Endothelial cell of umbilical vein (primary cell): ENCODE measurements at regions not wholly inside any gene's neighbourhood (a gene's known extent, or its start where the extent isn't known, plus 50 kb on each side); places are given as distances from the start of the nearest gene placed in this dataset.

Experiments
- BruUV-seq: library from RNA; stranded (reverse); fragments of 400-500 nt; replicated peaks from 2 replicates; lab custom pipeline; 2021; lab: Mats Ljungman, UMichigan
- CTCF ChIA-PET: fragments of 300-600, 350-600 bp; sonication (Branson Sonifier 250); formaldehyde crosslinking; loops from one replicate; lab custom pipeline; 2021; ENCODE audit warnings: antibody characterized with exemption, inconsistent platforms; lab: Charles Lee
- POLR2A ChIA-PET: fragments of 300-600, 350-600 bp; sonication (Branson Sonifier 250); formaldehyde crosslinking; loops from one replicate; lab custom pipeline; 2021; ENCODE audit warnings: antibody characterized with exemption, inconsistent platforms; lab: Charles Lee
- DNase-seq: peaks from one replicate; pipeline ENCODE4 v3.0.0-alpha.2; 2011; ENCODE audit warnings: low read depth, low spot score
- FAIRE-seq: peaks from 2 replicates; lab custom pipeline; 2011; peaks lifted over from hg19 to GRCh38; lab: Jason Lieb, UNC
- H2AFZ ChIP-seq: 2 replicates; pipeline ENCODE4 v1.6.0; 2012; ENCODE audit warnings: low read depth, low read length, control low read depth, inconsistent platforms
- H3K27ac ChIP-seq: 2 replicates; pipeline ENCODE4 v1.5.1; 2011; ENCODE audit warnings: low read depth, mild to moderate bottlenecking, control low read depth, low read length, moderate library complexity; ENCODE audit not compliant: insufficient read depth
- H3K27me3 ChIP-seq, 2 experiments: 2 replicates each; pipeline versions ENCODE4 v1.6.0 to v1.6.1; 2011; ENCODE audit warnings: low read length in 2 of 2, mixed read lengths in 1 of 2; ENCODE audit not compliant: control insufficient read depth in 2 of 2, insufficient read depth in 2 of 2
- H3K36me3 ChIP-seq, 2 experiments: 2 replicates in 1 of 2; 3 replicates in 1 of 2; pipeline ENCODE4 v1.5.1; 2011; ENCODE audit warnings: low read length in 2 of 2, mild to moderate bottlenecking in 1 of 2, moderate library complexity in 1 of 2; ENCODE audit not compliant: control insufficient read depth in 2 of 2, insufficient read depth in 2 of 2; ENCODE audit errors: extremely low read depth in 1 of 2
- H3K4me1 ChIP-seq: 3 replicates; pipeline ENCODE4 v1.5.1; 2011; ENCODE audit warnings: mild to moderate bottlenecking, low read length; ENCODE audit not compliant: control insufficient read depth, insufficient read depth; ENCODE audit errors: extremely low read depth
- H3K4me2 ChIP-seq: 2 replicates; pipeline ENCODE4 v1.6.1; 2011; ENCODE audit warnings: low read length, control low read depth, mixed read lengths; ENCODE audit not compliant: insufficient read depth
- H3K4me3 ChIP-seq, 3 experiments: fragments of 200-600 bp in 1 of 3; sonication (generic), shearing (Covaris generic) in 1 of 3; replicated peaks in 1 of 3; 2 replicates each; pipeline ENCODE4 v1.5.1; 2011 to 2016; ENCODE audit warnings: control low read depth in 3 of 3, low read length in 3 of 3, mild to moderate bottlenecking in 2 of 3, inconsistent platforms in 1 of 3, low read depth in 1 of 3, moderate library complexity in 1 of 3; ENCODE audit not compliant: insufficient read depth in 1 of 3
- H3K79me2 ChIP-seq: 2 replicates; pipeline ENCODE4 v1.6.0; 2012; ENCODE audit warnings: low read length, inconsistent platforms; ENCODE audit not compliant: control insufficient read depth, insufficient read depth
- H3K9ac ChIP-seq: replicated peaks from 2 replicates; pipeline ENCODE3; 2011; ENCODE audit warnings: low read length, control low read depth; ENCODE audit not compliant: insufficient read depth; ENCODE audit errors: extremely low read depth
- H3K9me1 ChIP-seq: replicated peaks from 3 replicates; pipeline ENCODE4 v1.6.0; 2011; ENCODE audit warnings: mild to moderate bottlenecking, low read length; ENCODE audit not compliant: control insufficient read depth, insufficient read depth; ENCODE audit errors: extremely low read depth
- H3K9me3 ChIP-seq: replicated peaks from 2 replicates; pipeline ENCODE4 v1.5.1; 2012; ENCODE audit warnings: low read length, inconsistent platforms; ENCODE audit not compliant: control insufficient read depth, insufficient read depth
- H4K20me1 ChIP-seq: replicated peaks from 2 replicates; pipeline ENCODE3; 2011; ENCODE audit warnings: mild to moderate bottlenecking, low read length; ENCODE audit not compliant: control insufficient read depth, insufficient read depth; ENCODE audit errors: extremely low read depth
- CTCF ChIP-seq, 2 donors: IDR thresholded peaks; 1 replicate in 1 of 2; 2 replicates in 1 of 2; pipeline ENCODE4 v1.5.1; 2011; ENCODE audit warnings: low read length in 2 of 2, mild to moderate bottlenecking in 2 of 2, moderate library complexity in 2 of 2, control low read depth in 1 of 2, inconsistent platforms in 1 of 2, low read depth in 1 of 2; ENCODE audit not compliant: insufficient read depth in 1 of 2; ENCODE audit errors: extremely low read depth in 1 of 2
- EZH2 ChIP-seq: IDR thresholded peaks from 2 replicates; pipeline ENCODE4 v1.6.1; 2012; ENCODE audit warnings: borderline replicate concordance, low read depth, mild to moderate bottlenecking, moderate library complexity, low read length, inconsistent platforms; ENCODE audit not compliant: severe bottlenecking
- FOS ChIP-seq: IDR thresholded peaks from 2 replicates; pipeline ENCODE4 v1.6.1; 2011; ENCODE audit warnings: mild to moderate bottlenecking, low read length, moderate library complexity, borderline replicate concordance; ENCODE audit not compliant: insufficient read depth
- GATA2 ChIP-seq: IDR thresholded peaks from 2 replicates; pipeline ENCODE4 v1.7.0; 2011; ENCODE audit warnings: low read depth, mild to moderate bottlenecking, moderate library complexity, mixed read lengths, low read length; ENCODE audit not compliant: insufficient read length, insufficient read depth
- JUN ChIP-seq: IDR thresholded peaks from 2 replicates; pipeline ENCODE4 v1.6.1; 2011; ENCODE audit warnings: borderline replicate concordance, low read depth; ENCODE audit not compliant: insufficient read length, insufficient read depth
- MYC ChIP-seq: IDR thresholded peaks from one replicate; pipeline ENCODE4 v1.6.1; 2011; ENCODE audit warnings: mild to moderate bottlenecking, low read depth, low read length
- POLR2A ChIP-seq: IDR thresholded peaks from 2 replicates; pipeline ENCODE4 v1.6.1; 2012; ENCODE audit warnings: low read depth, mild to moderate bottlenecking, control low read depth, low read length
- POLR2AphosphoS5 ChIP-seq: IDR thresholded peaks from 2 replicates; pipeline ENCODE4 v1.6.1; 2012; ENCODE audit warnings: low read depth, mild to moderate bottlenecking, control low read depth, low read length, moderate library complexity; ENCODE audit not compliant: insufficient read depth
- dilution Hi-C: fragments of 300-500 bp; cut with MboI; formaldehyde crosslinking; loops from one replicate; pipeline ENCODE4 v1.15.0; 2019; ENCODE audit warnings: low sequenced_read_pairs; ENCODE audit not compliant: extremely low pct_ligation_motif_present
- intact Hi-C: fragments of 100-400 bp; cut with micrococcal nuclease; formaldehyde crosslinking; loops from one replicate; pipeline ENCODE4 v1.10.0; 2022
- TF ChIP-seq, protein P1 (sequence below): IDR thresholded peaks from 2 replicates; pipeline ENCODE4 v1.6.1; 2011; ENCODE audit not compliant: insufficient read depth, insufficient read length

- Histone ChIP-seq H3K27ac (no peak overlapping the region), H3K4me3 (no peak overlapping the region), H2AFZ (no peak overlapping the region), H3K36me3 (no peaks in the 10 kb centered on the region), H3K4me1 (no peaks in the 10 kb centered on the region), H3K9me1 (no peaks in the 10 kb centered on the region), H3K4me2 (no peak overlapping the region), H3K79me2 (no peaks in the 10 kb centered on the region), H3K9me3 (peaks cover 1% of the 10 kb centered on the region), H3K9ac (no peak overlapping the region), H3K27me3 (no peaks in the 10 kb centered on the region), H4K20me1 (no peaks in the 10 kb centered on the region)
- no peak for DNase-seq
- BruUV-seq = no TSS peak
- FAIRE-seq = no peak
- ChIA-PET CTCF (no interaction called here), POLR2A (no interaction called here)
- intact Hi-C loops = no loop called here
- dilution Hi-C loops = no loop called here
- TF ChIP-seq GATA2 (no peak), EZH2 (no peak), MYC (no peak), FOS (no peak), POLR2A (no peak), CTCF (IDR thresholded peaks at IDR 0.05; ENCODE audit: extremely low read depth in 1 of 2, insufficient read depth in 1 of 2, low read depth in 1 of 2, low read length in 2 of 2) (no peak), JUN (no peak), POLR2AphosphoS5 (no peak)
- TF ChIP-seq, protein P1, sequence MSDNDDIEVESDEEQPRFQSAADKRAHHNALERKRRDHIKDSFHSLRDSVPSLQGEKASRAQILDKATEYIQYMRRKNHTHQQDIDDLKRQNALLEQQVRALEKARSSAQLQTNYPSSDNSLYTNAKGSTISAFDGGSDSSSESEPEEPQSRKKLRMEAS = no peak
Observed at GRCh38 chr9:90511711-90512110, 130.9 kb downstream of the DIRAS2 start.
